ENCODE measurements at regions not wholly inside any gene's neighbourhood (a gene's known extent, or its start where the extent isn't known, plus 50 kb on each side); places are given as distances from the start of the nearest gene placed in this dataset.

DNA sequence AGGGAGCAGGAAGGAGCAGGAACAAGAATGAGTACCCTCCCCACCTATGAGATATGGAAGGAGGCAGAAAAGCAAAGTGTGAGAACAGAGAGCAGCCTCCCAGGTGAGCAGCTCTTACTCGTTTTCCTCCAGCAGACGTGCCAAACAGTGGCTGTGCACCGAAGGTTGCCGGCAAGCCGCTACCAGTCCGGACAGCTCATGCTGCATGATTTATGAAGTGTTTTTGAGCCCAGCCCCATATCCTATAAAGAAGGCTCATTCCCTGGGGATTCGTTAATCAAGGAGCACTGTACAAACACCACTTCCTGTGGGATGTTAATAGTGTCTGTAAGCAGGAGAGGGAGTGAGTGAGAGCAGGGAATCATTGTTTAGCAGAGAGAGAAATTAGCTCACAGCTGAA is 118.3 kb upstream of the FOXB1 start:
- Histone ChIP-seq H3K9me3 (ENCODE audit: control insufficient read depth, low read depth, low read length) (no peaks in the 10 kb centered on the region), H4K8ac (replicated peaks; ENCODE audit: insufficient read length, low read depth, low read length) (no peak overlapping the region), H3K14ac (ENCODE audit: insufficient read depth, low read length) (no peak overlapping the region), H3K79me2 (ENCODE audit: insufficient read depth, low read length) (no peaks in the 10 kb centered on the region), H3K4me2 (ENCODE audit: insufficient read depth, insufficient read length, low read length) (no peak overlapping the region), H2BK120ac (ENCODE audit: low read depth, low read length, poor library complexity, severe bottlenecking) (no peak overlapping the region), H3K18ac (ENCODE audit: insufficient read length, low read depth, low read length) (no peak overlapping the region), H3K79me1 (ENCODE audit: insufficient read depth, low read depth, low read length, poor library complexity, severe bottlenecking) (no peaks in the 10 kb centered on the region), H3T11ph (ENCODE audit: low read length) (no peak overlapping the region), H3K23ac (ENCODE audit: insufficient read length, low read depth, low read length) (no peak overlapping the region), H4K20me1 (ENCODE audit: control insufficient read depth, insufficient read depth, insufficient read length) (no peaks in the 10 kb centered on the region), H4K5ac (ENCODE audit: insufficient read length, low read depth, low read length) (no peak overlapping the region), H2BK20ac (ENCODE audit: low read depth, low read length, poor library complexity, severe bottlenecking) (no peak overlapping the region), H3K9ac (ENCODE audit: extremely low read depth, insufficient read length, low read length) (no peak overlapping the region), H2BK15ac (ENCODE audit: low read depth, low read length) (no peak overlapping the region), H3K56ac (ENCODE audit: insufficient read length, low read depth, low read length) (no peak overlapping the region), H2AFZ (ENCODE audit: low read length) (no peak overlapping the region), H2AK5ac (ENCODE audit: insufficient read length, low read length) (no peak overlapping the region), H4K91ac (ENCODE audit: insufficient read length, low read depth, low read length) (no peak overlapping the region), H2BK5ac (ENCODE audit: insufficient read length, low read length) (no peak overlapping the region), H3K27ac (ENCODE audit: insufficient read length, low read depth, low read length) (no peak overlapping the region), H3K4ac (ENCODE audit: low read depth, low read length) (no peak overlapping the region), H3K4me1 (ENCODE audit: insufficient read depth, low read length) (no peaks in the 10 kb centered on the region; the same call in 1 of the 2 replicates), H2BK12ac (ENCODE audit: insufficient read length, low read depth, low read length) (no peak overlapping the region), H3K23me2 (ENCODE audit: insufficient read length, low read depth, low read length, poor library complexity, severe bottlenecking) (no peaks in the 10 kb centered on the region), H3K27me3 (ENCODE audit: insufficient read depth, low read length) (no peaks in the 10 kb centered on the region)
- no peaks in the 10 kb centered on the region for H3K36me3 Mint-ChIP-seq (ENCODE audit: insufficient read depth in 1 of 3, low read depth in 3 of 3)
- no peak overlapping the region for H3K4me3 Mint-ChIP-seq
- peak overlapping the region in 1 of 3 experiments; percentile 63; a peak in 1 of 7 replicates for H3K27ac Mint-ChIP-seq
- H3K4me1 Mint-ChIP-seq: peaks cover 17 to 24% of the 10 kb centered on the region in 2 experiments
- no CpG with 5 or more reads among the region's 7 CpGs for WGBS (ENCODE audit: extremely low coverage, insufficient read length, low lambda C conversion rate)
- DNase-seq: no peak
- TF ChIP-seq, protein P1, sequence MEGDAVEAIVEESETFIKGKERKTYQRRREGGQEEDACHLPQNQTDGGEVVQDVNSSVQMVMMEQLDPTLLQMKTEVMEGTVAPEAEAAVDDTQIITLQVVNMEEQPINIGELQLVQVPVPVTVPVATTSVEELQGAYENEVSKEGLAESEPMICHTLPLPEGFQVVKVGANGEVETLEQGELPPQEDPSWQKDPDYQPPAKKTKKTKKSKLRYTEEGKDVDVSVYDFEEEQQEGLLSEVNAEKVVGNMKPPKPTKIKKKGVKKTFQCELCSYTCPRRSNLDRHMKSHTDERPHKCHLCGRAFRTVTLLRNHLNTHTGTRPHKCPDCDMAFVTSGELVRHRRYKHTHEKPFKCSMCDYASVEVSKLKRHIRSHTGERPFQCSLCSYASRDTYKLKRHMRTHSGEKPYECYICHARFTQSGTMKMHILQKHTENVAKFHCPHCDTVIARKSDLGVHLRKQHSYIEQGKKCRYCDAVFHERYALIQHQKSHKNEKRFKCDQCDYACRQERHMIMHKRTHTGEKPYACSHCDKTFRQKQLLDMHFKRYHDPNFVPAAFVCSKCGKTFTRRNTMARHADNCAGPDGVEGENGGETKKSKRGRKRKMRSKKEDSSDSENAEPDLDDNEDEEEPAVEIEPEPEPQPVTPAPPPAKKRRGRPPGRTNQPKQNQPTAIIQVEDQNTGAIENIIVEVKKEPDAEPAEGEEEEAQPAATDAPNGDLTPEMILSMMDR (conservative IDR thresholded peaks at IDR 0.05): no peak
- peaks cover 3% of the 10 kb centered on the region; the same call in 1 of the 2 replicates for H3K27me3 Mint-ChIP-seq (ENCODE audit: low read depth)
- no peaks in the 10 kb centered on the region for H3K9me3 Mint-ChIP-seq

Data from H9 (cell line).